HG02678 (cell line): ENCODE measurements at regions not wholly inside any gene's neighbourhood (a gene's known extent, or its start where the extent isn't known, plus 50 kb on each side); places are given as distances from the start of the nearest gene placed in this dataset.

Experiments
- ATAC-seq: cut with Tn5 transposase; IDR thresholded peaks from one replicate; pipeline ENCODE4 v1.9.1; 2021; ENCODE audit warnings: mild to moderate bottlenecking, moderate library complexity; ENCODE audit not compliant: unreplicated experiment

- no peak for ATAC-seq
These were observed 51.4 kb upstream of the EMCN start for GRCh38 chr4:100569196-100569595.
